ENCODE measurements at regions not wholly inside any gene's neighbourhood (a gene's known extent, or its start where the extent isn't known, plus 50 kb on each side); places are given as distances from the start of the nearest gene placed in this dataset.
"Not testable (repeated sequence)": the region's sequence is repeated elsewhere in the genome, so short reads cannot be mapped to it uniquely, and the experiment has no call there.

DNA sequence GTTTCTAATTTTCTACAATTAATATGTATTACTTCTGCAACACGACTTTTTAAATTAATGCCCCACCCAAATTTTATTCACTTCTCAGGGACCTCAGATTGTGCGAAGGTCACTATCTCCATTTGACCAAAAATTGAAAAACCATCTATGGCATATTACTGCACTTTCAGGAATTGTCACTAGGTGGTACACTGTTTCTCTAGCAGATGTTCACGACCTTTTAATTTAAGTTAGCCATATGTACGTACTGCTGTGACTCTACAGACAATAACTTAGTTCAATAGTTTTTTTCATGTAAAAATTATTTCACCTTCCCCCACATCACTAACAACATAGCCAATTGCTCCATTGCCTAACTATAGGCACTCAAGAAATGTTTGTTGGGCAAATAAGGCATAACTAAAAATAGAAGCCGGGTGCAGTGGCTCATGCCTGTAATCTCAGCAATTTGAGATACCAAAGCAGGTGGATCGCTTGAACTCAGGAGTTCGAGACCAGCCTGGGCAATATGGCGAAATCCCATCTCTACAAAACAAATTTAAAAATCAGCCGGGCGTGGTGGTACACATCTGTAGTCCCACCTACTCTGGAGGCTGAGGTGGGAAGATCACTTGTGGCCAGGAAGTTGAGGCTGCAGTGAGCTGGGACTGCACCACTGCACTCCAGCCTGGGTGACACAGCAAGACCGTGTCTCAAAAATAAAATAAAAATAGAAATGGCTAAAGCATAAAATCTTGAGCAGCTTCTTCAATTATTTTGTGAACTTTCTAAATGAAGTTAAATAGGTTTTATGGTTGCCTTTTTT lies 75.7 kb upstream of the PKN2 start:
- WGBS, 2 donors: 64% methylated on average over 11 of the region's 11 CpGs
- H3K4me3 ChIP-seq (ENCODE audit: low read length in 2 of 2): no peak overlapping the region
- ATAC-seq (ENCODE audit: low FRiP score) (no peak), DNase-seq (no peak)
- no peaks in the 10 kb centered on the region for H3K36me3 ChIP-seq (ENCODE audit: control insufficient read depth in 1 of 2, insufficient read depth in 2 of 2, low read length in 1 of 2)
- H3K27ac ChIP-seq (ENCODE audit: low read depth in 1 of 2, low read length in 2 of 2): no peak overlapping the region
- no peaks in the 10 kb centered on the region for H3K4me1 ChIP-seq (ENCODE audit: control insufficient read depth in 1 of 2, insufficient read depth in 2 of 2, low read length in 2 of 2)
- intact Hi-C loops (cut with DNase I): no loop called here
- no peaks in the 10 kb centered on the region for H3K9me3 ChIP-seq (ENCODE audit: control insufficient read depth, low read length)
- H3K27me3 ChIP-seq (ENCODE audit: control insufficient read depth in 1 of 2, insufficient read depth in 2 of 2, low read length in 1 of 2): no peaks in the 10 kb centered on the region

- DNase-seq (no peak), ATAC-seq (ENCODE audit: low FRiP score) (no peak)
- intact Hi-C loops (cut with DNase I): no loop called here
Observed at GRCh38 chr1:88609051-88609450, 75.0 kb upstream of the PKN2 start.

GRCh38 chr1:88610687-88611086 lies 73.4 kb upstream of the PKN2 start:
- no peak for DNase-seq
- H3K36me3 ChIP-seq (ENCODE audit: control insufficient read depth in 1 of 2, insufficient read depth in 2 of 2, low read length in 1 of 2): no peaks in the 10 kb centered on the region
- no peak overlapping the region for H3K4me3 ChIP-seq (ENCODE audit: low read length in 2 of 2)
- no peaks in the 10 kb centered on the region for H3K9me3 ChIP-seq (ENCODE audit: control insufficient read depth, low read length)
- 83 to 84% methylated on average over 7 of the region's 7 CpGs for WGBS, 2 donors
- no peak overlapping the region for H3K27ac ChIP-seq (ENCODE audit: low read depth in 1 of 2, low read length in 2 of 2)
- H3K27me3 ChIP-seq (ENCODE audit: control insufficient read depth in 1 of 2, insufficient read depth in 2 of 2, low read length in 1 of 2): no peaks in the 10 kb centered on the region
- intact Hi-C loops (cut with DNase I): no loop called here
- no peak for ATAC-seq (ENCODE audit: low FRiP score)
- no peaks in the 10 kb centered on the region for H3K4me1 ChIP-seq (ENCODE audit: control insufficient read depth in 1 of 2, insufficient read depth in 2 of 2, low read length in 2 of 2)

More at GRCh38 chr1:88609051-88609450, 75.0 kb upstream of the PKN2 start:
- Histone ChIP-seq H3K36me3 (ENCODE audit: control insufficient read depth in 1 of 2, insufficient read depth in 2 of 2, low read length in 1 of 2) (no peaks in the 10 kb centered on the region), H3K27ac (ENCODE audit: low read depth in 1 of 2, low read length in 2 of 2) (no peak overlapping the region), H3K4me1 (ENCODE audit: control insufficient read depth in 1 of 2, insufficient read depth in 2 of 2, low read length in 2 of 2) (no peaks in the 10 kb centered on the region), H3K27me3 (ENCODE audit: control insufficient read depth in 1 of 2, insufficient read depth in 2 of 2, low read length in 1 of 2) (no peaks in the 10 kb centered on the region), H3K9me3 (ENCODE audit: control insufficient read depth, low read length) (no peaks in the 10 kb centered on the region), H3K4me3 (ENCODE audit: low read length in 2 of 2) (no peak overlapping the region)

GRCh38 chr1:88612292-88612691 lies 71.8 kb upstream of the PKN2 start:
- ATAC-seq (ENCODE audit: low FRiP score): no peak
- H3K9me3 ChIP-seq (ENCODE audit: control insufficient read depth, low read length): no peaks in the 10 kb centered on the region
- no peaks in the 10 kb centered on the region for H3K27me3 ChIP-seq (ENCODE audit: control insufficient read depth in 1 of 2, insufficient read depth in 2 of 2, low read length in 1 of 2)
- no peaks in the 10 kb centered on the region for H3K36me3 ChIP-seq (ENCODE audit: control insufficient read depth in 1 of 2, insufficient read depth in 2 of 2, low read length in 1 of 2)
- H3K27ac ChIP-seq (ENCODE audit: low read depth in 1 of 2, low read length in 2 of 2): no peak overlapping the region
- DNase-seq: no peak
- H3K4me3 ChIP-seq (ENCODE audit: low read length in 2 of 2): no peak overlapping the region
- no peaks in the 10 kb centered on the region for H3K4me1 ChIP-seq (ENCODE audit: control insufficient read depth in 1 of 2, insufficient read depth in 2 of 2, low read length in 2 of 2)
- 71 to 76% methylated on average over 2 of the region's 2 CpGs for WGBS, 2 donors
- intact Hi-C loops (cut with DNase I): no loop called here

GRCh38 chr1:88612773-88613172 lies 71.3 kb upstream of the PKN2 start:
- 86 to 88% methylated on average over 6 of the region's 6 CpGs for WGBS, 2 donors
- H3K27me3 ChIP-seq (ENCODE audit: control insufficient read depth in 1 of 2, insufficient read depth in 2 of 2, low read length in 1 of 2): no peaks in the 10 kb centered on the region
- DNase-seq (no peak), ATAC-seq (ENCODE audit: low FRiP score) (no peak)
- no peak overlapping the region for H3K27ac ChIP-seq (ENCODE audit: low read depth in 1 of 2, low read length in 2 of 2)
- H3K9me3 ChIP-seq (ENCODE audit: control insufficient read depth, low read length): no peaks in the 10 kb centered on the region
- intact Hi-C loops (cut with DNase I): no loop called here
- H3K36me3 ChIP-seq (ENCODE audit: control insufficient read depth in 1 of 2, insufficient read depth in 2 of 2, low read length in 1 of 2): no peaks in the 10 kb centered on the region
- H3K4me1 ChIP-seq (ENCODE audit: control insufficient read depth in 1 of 2, insufficient read depth in 2 of 2, low read length in 2 of 2): no peaks in the 10 kb centered on the region
- no peak overlapping the region for H3K4me3 ChIP-seq (ENCODE audit: low read length in 2 of 2)

DNA sequence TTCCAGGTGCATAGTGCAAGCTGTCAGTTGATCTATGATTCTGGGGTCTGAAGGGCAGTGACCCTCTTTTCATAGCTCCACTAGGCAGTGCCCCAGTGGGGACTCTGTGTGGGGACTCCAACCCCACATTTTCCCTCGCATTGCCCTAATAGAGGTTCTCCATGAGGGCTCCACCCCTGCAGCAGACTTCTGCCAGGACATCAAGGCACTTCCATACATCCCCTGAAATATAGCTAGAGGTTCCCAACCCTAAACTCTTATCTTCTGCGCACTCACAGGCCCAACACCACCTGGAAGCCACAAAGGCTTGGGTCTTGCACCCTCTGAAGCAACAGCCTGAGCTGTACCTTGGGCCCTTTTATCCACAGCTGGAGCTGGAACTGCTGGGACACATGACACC lies 65.7 kb upstream of the PKN2 start:
- no peaks in the 10 kb centered on the region for H3K27me3 ChIP-seq (ENCODE audit: control insufficient read depth in 1 of 2, insufficient read depth in 2 of 2, low read length in 1 of 2)
- DNase-seq: no peak
- intact Hi-C loops (cut with DNase I): no loop called here
- no peak for ATAC-seq (ENCODE audit: low FRiP score)
- H3K4me1 ChIP-seq (ENCODE audit: control insufficient read depth in 1 of 2, insufficient read depth in 2 of 2, low read length in 2 of 2): no peaks in the 10 kb centered on the region
- no peak overlapping the region for H3K27ac ChIP-seq (ENCODE audit: low read depth in 1 of 2, low read length in 2 of 2)
- peaks cover 3% of the 10 kb centered on the region for H3K9me3 ChIP-seq (ENCODE audit: control insufficient read depth, low read length)
- WGBS, 2 donors: 74 to 77% methylated on average over 2 of the region's 2 CpGs
- no peaks in the 10 kb centered on the region for H3K36me3 ChIP-seq (ENCODE audit: control insufficient read depth in 1 of 2, insufficient read depth in 2 of 2, low read length in 1 of 2)
- H3K4me3 ChIP-seq (ENCODE audit: low read length in 2 of 2): no peak overlapping the region

DNA sequence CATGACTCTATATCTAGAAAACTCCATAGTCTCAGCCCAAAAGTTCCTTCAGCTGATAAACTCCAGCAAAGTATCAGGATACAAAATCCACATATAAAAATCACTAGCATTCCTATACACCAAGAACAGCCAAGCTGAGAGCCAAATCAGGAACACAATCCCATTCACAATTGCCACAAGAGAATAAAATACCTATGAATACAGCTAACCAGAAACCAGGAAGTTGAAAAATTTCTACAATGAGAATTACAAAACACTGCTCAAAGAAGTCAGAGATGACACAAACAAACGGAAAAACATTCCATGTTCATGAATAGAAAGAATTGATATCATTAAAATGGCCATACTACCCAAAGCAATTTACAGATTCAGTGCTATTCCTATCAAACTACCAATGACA lies 61.0 kb upstream of the PKN2 start:
- DNase-seq; ATAC-seq (ENCODE audit: low FRiP score); H3K27me3 ChIP-seq (ENCODE audit: control insufficient read depth in 1 of 2, insufficient read depth in 2 of 2, low read length in 1 of 2); H3K27ac ChIP-seq (ENCODE audit: low read depth in 1 of 2, low read length in 2 of 2); H3K4me1 ChIP-seq (ENCODE audit: control insufficient read depth in 1 of 2, insufficient read depth in 2 of 2, low read length in 2 of 2); H3K4me3 ChIP-seq (ENCODE audit: low read length in 2 of 2); intact Hi-C loops (cut with DNase I); H3K9me3 ChIP-seq (ENCODE audit: control insufficient read depth, low read length); H3K36me3 ChIP-seq (ENCODE audit: control insufficient read depth in 1 of 2, insufficient read depth in 2 of 2, low read length in 1 of 2): not testable (repeated sequence)
- WGBS, 2 donors: 60 to 82% methylated on average over 1 of the region's 1 CpG

Measured in aorta (tissue), 5 donors.